B cell (primary cell): ENCODE measurements at regions not wholly inside any gene's neighbourhood (a gene's known extent, or its start where the extent isn't known, plus 50 kb on each side); places are given as distances from the start of the nearest gene placed in this dataset.

Experiments used
- CTCF ChIP-seq: fragments of 200-600 bp; IDR thresholded peaks from one replicate; pipeline ENCODE4 v1.8.0; 2022; ENCODE audit warnings: antibody characterized with exemption, mild to moderate bottlenecking
- EZH2 ChIP-seq: IDR thresholded peaks from 2 replicates; pipeline ENCODE4 v1.6.1; 2012; ENCODE audit warnings: borderline replicate concordance, low read depth, mild to moderate bottlenecking, moderate library complexity, low read length; ENCODE audit not compliant: insufficient read depth, poor library complexity, severe bottlenecking

DNA sequence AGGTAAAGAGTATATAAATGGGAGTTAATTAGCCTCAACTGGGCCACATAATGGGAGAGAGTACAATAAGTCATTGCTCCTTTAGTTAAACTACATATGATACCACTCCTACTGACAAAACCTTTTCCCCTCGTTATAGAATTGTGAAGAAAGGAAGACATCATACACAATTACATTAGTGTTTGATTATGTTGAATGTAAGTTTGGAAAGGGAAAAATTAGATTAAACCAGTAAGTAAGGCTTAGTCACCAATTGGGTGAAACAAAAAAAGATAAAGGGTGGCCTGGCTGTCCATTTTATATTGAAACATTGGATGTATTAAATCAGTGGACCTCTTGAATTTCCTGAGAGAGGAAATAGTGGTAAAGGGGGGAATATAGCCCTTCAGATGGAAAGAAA lies 464.3 kb upstream of the PAPPA start:
- TF ChIP-seq CTCF (no peak), EZH2 (no peak)
